ENCODE measurements at regions not wholly inside any gene's neighbourhood (a gene's known extent, or its start where the extent isn't known, plus 50 kb on each side); places are given as distances from the start of the nearest gene placed in this dataset.

DNA sequence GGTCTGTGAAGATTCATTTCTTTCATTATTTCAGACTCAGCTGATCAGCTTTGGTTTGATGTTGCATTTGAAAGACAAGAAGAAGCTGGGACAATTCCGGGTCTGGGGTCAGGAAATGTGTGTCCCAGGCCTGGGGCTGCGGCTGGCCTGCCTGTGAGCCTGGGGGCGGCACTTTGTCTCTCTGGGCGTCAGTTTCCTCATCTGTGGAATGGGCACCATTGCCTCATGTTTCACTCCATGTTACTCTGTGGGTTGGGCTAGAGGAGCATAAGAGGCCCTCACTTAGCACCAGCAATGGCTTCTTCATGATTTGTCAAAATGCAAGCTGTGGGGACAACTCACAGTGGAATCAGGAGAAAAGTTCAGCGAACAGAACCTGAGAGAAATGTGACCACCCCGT lies 570.1 kb downstream of the VRK1 start:
- DNase-seq: no peak

GRCh38 chr14:97368049-97368448 lies 570.9 kb downstream of the VRK1 start:
- DNase-seq: no peak

- DNase-seq: no peak
Observed at GRCh38 chr14:97368900-97369564, 571.9 kb downstream of the VRK1 start.

GRCh38 chr14:97369901-97370300 lies 572.7 kb downstream of the VRK1 start:
- no peak for DNase-seq

GRCh38 chr14:97376310-97376709 lies 579.1 kb downstream of the VRK1 start:
- no peak for DNase-seq

DNA sequence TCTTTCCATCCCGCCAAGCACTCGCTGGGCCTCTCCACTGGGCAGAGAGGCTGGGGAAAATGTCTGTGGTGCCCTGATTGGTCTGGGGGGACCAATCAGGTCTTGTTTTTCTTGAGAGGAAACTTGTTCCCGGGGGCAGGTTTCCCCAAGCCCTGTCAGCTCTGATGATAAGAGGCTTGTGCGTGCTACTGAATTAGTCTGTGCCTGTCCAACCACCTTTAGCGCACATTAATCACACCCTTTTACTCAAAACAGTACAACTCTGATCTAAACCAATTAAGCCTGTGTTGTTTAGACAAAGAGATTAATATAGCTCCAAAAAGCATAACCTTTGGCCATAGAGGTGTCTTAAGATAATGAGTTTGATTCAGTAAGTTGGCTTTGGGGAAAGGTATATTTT lies 580.4 kb downstream of the VRK1 start:
- DNase-seq: no peak

- no peak for DNase-seq
Observed at GRCh38 chr14:97379091-97379531, 581.9 kb downstream of the VRK1 start.

- DNase-seq: no peak
Observed at GRCh38 chr14:97380539-97380941, 583.4 kb downstream of the VRK1 start.

GRCh38 chr14:97381309-97381708 lies 584.1 kb downstream of the VRK1 start:
- no peak for DNase-seq

DNA sequence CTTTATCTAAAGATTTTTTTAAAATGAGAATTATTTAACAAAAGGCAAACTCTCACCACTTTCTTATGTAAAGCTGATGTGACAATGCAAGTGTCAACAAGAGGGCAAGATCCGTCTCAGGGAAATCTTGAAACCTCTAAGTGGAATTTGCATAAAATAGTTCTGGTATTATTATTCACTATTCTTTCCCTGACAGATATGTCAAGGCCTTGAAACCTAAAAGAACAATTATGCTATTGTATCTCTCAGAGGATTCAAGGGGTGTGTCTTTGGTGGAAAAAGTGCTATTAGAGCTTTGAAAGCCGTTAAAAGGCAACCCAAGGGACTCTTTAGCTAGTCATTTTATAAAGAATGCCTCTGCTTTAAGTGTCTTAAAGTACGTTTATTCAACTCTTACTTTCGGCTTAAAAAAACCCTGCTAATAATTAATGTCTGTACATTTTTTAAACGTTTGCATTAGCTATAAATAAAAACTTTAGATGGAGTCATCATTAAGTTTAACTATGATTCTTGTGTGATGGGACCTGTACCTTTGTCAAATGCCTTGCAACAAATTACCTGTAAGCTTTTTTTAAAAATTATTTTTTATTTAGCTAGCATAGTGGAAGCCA lies 585.5 kb downstream of the VRK1 start:
- DNase-seq: no peak

DNA sequence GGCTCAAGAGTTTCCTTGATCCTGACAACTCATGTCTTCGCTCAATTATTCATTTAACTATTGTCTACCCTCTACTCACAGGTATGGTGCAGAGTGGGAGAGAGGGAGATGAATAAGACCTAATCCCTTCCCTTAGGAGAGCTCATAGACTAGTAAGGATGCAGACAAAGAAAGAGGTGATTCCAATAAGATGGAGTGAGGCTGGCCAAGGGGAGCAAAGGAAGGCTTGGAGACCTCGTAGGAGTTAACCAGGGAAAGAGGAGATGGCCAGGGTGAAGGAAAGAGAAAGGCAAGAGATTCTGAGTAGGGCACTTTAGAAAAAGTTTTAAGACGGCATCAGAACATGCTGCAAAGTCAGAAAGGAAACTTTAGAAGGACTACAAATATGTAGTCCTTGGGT lies 588.5 kb downstream of the VRK1 start:
- no peak for DNase-seq

DNA sequence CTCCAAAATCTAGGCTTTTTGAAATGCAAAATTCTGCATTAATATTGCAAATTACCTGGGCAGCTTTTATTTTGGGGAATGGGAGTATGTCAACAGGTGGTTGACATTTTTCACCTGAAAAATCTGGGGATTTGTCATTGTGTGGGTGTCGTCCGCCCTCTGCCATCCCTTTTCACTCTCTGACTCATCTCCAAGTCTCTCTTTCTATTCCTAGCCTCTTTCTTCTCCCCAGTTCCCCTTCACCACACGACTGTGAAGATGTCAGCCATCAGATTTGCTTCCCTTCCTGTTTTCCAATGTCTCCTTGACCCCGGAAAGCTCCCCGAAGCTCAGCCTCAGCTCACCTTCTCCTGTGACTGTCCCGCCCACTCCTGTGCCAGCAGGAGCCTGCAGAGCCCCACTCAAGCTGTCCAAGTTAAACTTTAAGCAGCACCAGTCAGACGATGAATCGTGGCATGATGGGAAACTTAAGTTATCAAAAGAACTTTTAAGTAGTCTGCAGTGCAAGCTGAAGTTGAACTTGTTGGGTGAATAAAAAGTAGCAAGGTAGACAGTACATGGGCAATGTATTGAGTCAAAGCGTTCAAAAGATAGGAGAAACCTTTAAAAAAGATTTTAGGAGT lies 590.2 kb downstream of the VRK1 start:
- DNase-seq: no peak

DNA sequence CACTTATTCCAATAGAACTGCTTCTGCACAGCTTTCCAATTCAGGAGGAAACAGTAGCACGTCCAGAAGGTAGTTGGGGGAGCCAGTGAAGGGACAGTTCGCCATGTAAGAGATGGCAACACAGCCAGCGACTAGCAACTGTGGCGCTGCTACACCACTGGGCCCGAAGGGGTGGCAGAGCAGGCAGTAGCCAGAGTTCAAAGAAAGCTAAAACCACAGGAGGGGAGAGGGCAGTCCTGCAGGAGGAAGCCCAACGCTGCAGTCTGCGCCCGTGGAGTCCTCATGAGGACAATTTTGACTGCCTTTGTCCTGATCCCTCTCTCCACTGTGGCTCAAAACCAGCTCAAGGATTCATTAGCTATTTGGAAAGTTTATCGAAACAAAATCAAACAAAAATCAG lies 591.2 kb downstream of the VRK1 start:
- DNase-seq: no peak

- DNase-seq: no peak
Observed at GRCh38 chr14:97390096-97390724, 593.0 kb downstream of the VRK1 start.

DNA sequence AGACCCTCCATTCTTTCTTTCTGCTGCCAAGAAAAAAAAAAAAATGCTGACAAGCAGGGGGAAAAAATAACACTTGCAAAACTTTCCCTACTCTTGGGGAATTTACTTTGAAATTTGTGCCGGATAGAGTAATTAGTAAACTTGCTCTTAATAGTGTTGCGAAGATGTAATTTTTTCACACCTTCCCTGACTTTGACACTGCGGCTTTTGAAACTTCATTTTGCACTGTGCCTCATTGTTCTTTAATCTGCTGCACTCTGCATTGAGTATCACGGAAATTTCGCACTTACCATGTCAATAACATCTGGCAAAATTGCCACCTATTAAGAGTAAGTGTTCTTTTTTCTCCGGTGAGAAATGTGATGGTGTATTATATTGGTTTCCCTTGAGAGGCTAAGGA lies 596.1 kb downstream of the VRK1 start:
- no peak for DNase-seq

- DNase-seq: no peak
Observed at GRCh38 chr14:97395068-97395467, 597.9 kb downstream of the VRK1 start.

DNA sequence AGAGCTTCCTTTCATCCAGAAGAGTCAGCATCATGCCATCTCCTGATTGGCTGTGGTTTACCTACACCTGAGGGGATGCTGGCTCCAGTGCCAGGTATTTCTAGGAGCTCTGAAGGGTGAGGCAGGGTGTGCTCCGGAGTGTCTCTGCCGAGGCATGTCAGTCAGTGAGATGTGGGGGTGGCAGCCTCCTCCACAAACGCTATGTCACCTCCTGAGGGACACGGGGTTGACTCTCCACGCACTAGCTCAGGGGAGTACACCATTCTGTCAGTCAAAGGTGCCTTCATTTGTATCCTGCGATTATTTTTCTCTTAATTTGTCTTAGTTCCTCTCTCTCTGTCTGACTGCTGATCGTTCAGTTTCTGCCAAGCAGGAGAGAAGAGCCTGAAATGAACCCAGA lies 604.5 kb downstream of the VRK1 start:
- DNase-seq: no peak

DNA sequence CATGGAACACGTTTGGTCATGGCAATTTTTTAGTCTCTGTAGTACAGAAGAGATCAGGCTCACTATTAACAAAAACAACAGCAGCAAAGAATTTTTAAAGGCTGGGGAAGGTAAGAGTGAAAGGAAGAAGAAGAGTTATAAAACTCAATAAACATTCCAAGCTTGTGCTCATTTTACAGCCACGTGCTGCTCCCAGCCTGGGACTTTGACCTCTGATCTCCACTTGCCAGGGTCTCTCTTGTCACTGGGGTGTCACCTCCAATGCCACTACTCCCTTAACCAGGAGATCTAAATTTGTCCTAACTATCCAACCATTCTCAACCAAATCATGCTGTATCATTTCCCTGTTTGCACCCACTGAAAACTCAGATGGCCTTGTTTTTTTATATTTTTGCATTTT lies 605.1 kb downstream of the VRK1 start:
- no peak for DNase-seq

- no peak for DNase-seq
Observed at GRCh38 chr14:97407701-97408407, 610.7 kb downstream of the VRK1 start.

DNA sequence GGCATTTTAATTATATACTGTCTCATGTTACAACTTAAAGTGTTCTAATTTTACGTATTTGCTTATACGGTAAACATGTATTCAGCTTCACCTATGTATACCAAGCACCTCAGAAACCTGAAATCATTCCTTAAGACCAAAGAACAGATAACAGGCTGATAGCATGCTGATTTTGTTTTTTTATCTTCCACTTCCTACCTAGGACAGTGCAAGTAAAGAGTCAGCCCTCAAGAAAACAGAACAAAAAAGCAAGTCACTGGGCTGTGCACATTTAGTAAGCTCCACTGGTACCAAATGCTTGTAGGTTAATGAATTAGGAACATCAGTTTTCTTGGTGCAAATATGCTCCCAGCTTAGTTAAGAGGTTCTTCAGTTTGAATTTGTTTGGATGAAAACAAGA lies 611.3 kb downstream of the VRK1 start:
- no peak for DNase-seq

- no peak for DNase-seq
Observed at GRCh38 chr14:97408937-97409815, 612.0 kb downstream of the VRK1 start.

Measured in NCI-H1105 treated with DMSO at 0.1 percent for 48 hours (cell line).